ENCODE measurements at regions not wholly inside any gene's neighbourhood (a gene's known extent, or its start where the extent isn't known, plus 50 kb on each side); places are given as distances from the start of the nearest gene placed in this dataset.

DNA sequence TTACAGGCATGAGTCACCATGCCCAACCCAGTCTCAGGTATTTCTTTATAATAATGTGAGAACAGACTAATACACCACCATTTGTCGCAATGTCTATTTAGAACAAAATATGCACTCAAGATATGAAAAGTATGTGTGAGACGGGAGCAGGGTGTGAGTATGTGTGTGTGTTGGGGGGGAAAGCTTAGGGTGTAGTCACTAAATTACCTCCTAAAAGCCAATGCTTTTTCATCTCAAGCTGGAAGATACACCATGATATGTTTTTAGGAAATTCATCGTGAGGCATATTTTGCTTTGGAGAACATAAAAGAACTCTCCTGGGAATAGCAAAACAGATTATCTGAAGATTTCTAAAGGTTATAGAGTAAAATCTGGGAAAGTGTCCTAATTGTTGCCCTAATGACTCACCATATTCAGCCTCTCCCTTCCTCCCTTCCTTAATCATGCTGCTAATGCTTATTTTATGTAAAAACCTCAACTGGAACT, 262.7 kb downstream of the PDHA2 start:
- DNase-seq (ENCODE audit: low read depth, low spot score) (no peak), FAIRE-seq (no peak), ATAC-seq (no peak)
- WGBS (ENCODE audit: insufficient coverage, insufficient replicate concordance, low lambda C conversion rate, missing lambda C conversion rate): 67% methylated on average over 3 of the region's 3 CpGs
- Histone ChIP-seq H3K79me2 (ENCODE audit: control insufficient read depth, insufficient read depth, low read length) (no peaks in the 10 kb centered on the region), H3K36me3 (ENCODE audit: control insufficient read depth in 2 of 2, insufficient read depth in 2 of 2, low read length in 1 of 2) (no peaks in the 10 kb centered on the region), H3K4me3 (no peak overlapping the region), H2AFZ (ENCODE audit: control insufficient read depth, low read depth, low read length) (no peak overlapping the region), H3K4me2 (ENCODE audit: control insufficient read depth, insufficient read depth) (no peak overlapping the region), H3K27me3 (replicated peaks in 1 of 2; ENCODE audit: control insufficient read depth in 2 of 2, insufficient read depth in 2 of 2, low read length in 1 of 2) (no peaks in the 10 kb centered on the region), H3K4me1 (ENCODE audit: control insufficient read depth, insufficient read depth, low read length) (no peaks in the 10 kb centered on the region), H3K9me3 (replicated peaks; ENCODE audit: control insufficient read depth, insufficient read depth, low read length) (no peaks in the 10 kb centered on the region), H3K9ac (ENCODE audit: control insufficient read depth, insufficient read depth, low read length) (no peak overlapping the region), H4K20me1 (ENCODE audit: control insufficient read depth, insufficient read depth) (no peaks in the 10 kb centered on the region), H3K27ac (ENCODE audit: control insufficient read depth, insufficient read depth) (no peak overlapping the region)
- in situ Hi-C loops (cut with MboI) (no loop called here), intact Hi-C loops (cut with micrococcal nuclease; ENCODE audit: unreplicated experiment) (no loop called here)
- CTCF ChIA-PET: no interaction called here
- SMC1A ChIA-PET (ENCODE audit: uncharacterized antibody, unreplicated experiment): interaction anchor here (1.5 kb wide), 1 partner anchor 38 kb away, joined by 3 read pairs; no protein-coding TSS in a partner anchor
- RAD21 ChIA-PET (ENCODE audit: unreplicated experiment): no interaction called here
- TF ChIP-seq FOXM1 (IDR thresholded peaks at IDR 0.05; ENCODE audit: low read depth, low read length) (no peak), CEBPB (IDR thresholded peaks at IDR 0.05; ENCODE audit: borderline replicate concordance in 1 of 2, low read depth in 2 of 2, low read length in 2 of 2) (no peak), SMC3 (IDR thresholded peaks at IDR 0.05; ENCODE audit: borderline replicate concordance, low read length) (no peak)
- BruUV-seq (replicated peaks): no TSS peak
- POLR2A ChIA-PET: no interaction called here

DNA sequence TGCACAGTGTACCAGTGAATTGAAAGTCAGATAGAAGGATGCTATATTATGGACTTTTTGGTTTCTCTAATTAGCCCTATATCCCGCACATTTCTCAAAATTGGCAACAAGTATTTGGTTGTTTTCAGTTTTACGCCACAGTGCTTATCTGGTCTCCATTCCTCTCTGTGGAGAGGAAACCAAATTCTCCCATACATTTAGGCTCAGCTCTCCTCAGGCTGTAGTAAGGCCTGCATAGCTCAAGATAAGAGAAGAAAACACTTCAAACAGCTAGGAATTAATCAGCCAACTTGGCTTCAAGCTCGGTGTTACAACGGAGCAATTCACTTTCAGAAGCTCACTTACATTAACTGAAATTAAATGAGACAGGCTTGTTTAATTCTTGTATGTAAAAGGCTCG, 263.2 kb downstream of the PDHA2 start:
- BruUV-seq (replicated peaks): no TSS peak
- SMC1A ChIA-PET (ENCODE audit: uncharacterized antibody, unreplicated experiment): interaction anchor here (1.5 kb wide), 1 partner anchor 37 kb away, joined by 3 read pairs; no protein-coding TSS in a partner anchor
- in situ Hi-C loops (cut with MboI): no loop called here
- ATAC-seq (no peak), FAIRE-seq (no peak), DNase-seq (ENCODE audit: low read depth, low spot score) (no peak)
- POLR2A ChIA-PET: no interaction called here
- intact Hi-C loops (cut with micrococcal nuclease; ENCODE audit: unreplicated experiment): no loop called here
- CTCF ChIA-PET: no interaction called here
- no peak for TF ChIP-seq SREBF1 (IDR thresholded peaks at IDR 0.05; ENCODE audit: low read length)
- no peak for TF ChIP-seq HDGF (IDR thresholded peaks at IDR 0.05)
- no peak for TF ChIP-seq EZH2 (IDR thresholded peaks at IDR 0.05; ENCODE audit: borderline replicate concordance, control insufficient read depth, low read depth, low read length)
- TF ChIP-seq ZSCAN29 (IDR thresholded peaks at IDR 0.05): no peak
- no peak for TF ChIP-seq JUNB (IDR thresholded peaks at IDR 0.05)
- TF ChIP-seq ATF7 (IDR thresholded peaks at IDR 0.05; ENCODE audit: low read depth): no peak
- no peak for TF ChIP-seq MYC (IDR thresholded peaks at IDR 0.05; ENCODE audit: insufficient read depth, insufficient read length, insufficient replicate concordance, low read length, severe bottlenecking)
- no peak for TF ChIP-seq CREM (IDR thresholded peaks at IDR 0.05; ENCODE audit: low read depth)
- no peak for TF ChIP-seq BCL11A (IDR thresholded peaks at IDR 0.05; ENCODE audit: low read depth, low read length)
- TF ChIP-seq RUNX3 (IDR thresholded peaks at IDR 0.05; ENCODE audit: low read length): no peak
- no peak for TF ChIP-seq IRF4 (IDR thresholded peaks at IDR 0.05; ENCODE audit: low read depth, low read length)
- no peak for TF ChIP-seq HCFC1 (IDR thresholded peaks at IDR 0.05; ENCODE audit: low read length)
- no peak for TF ChIP-seq RBBP5 (conservative IDR thresholded peaks at IDR 0.05)
- no peak for TF ChIP-seq CHD4 (IDR thresholded peaks at IDR 0.05)
- H3K79me2 ChIP-seq (ENCODE audit: control insufficient read depth, insufficient read depth, low read length): no peaks in the 10 kb centered on the region
- H3K4me1 ChIP-seq (ENCODE audit: control insufficient read depth, insufficient read depth, low read length): no peaks in the 10 kb centered on the region
- no peak overlapping the region for H2AFZ ChIP-seq (ENCODE audit: control insufficient read depth, low read depth, low read length)
- no peak overlapping the region for H3K27ac ChIP-seq (ENCODE audit: control insufficient read depth, insufficient read depth)
- no peak overlapping the region for H3K4me2 ChIP-seq (ENCODE audit: control insufficient read depth, insufficient read depth)
- H3K4me3 ChIP-seq: no peak overlapping the region
- no peaks in the 10 kb centered on the region for H3K27me3 ChIP-seq (replicated peaks in 1 of 2; ENCODE audit: control insufficient read depth in 2 of 2, insufficient read depth in 2 of 2, low read length in 1 of 2)
- H3K9ac ChIP-seq (ENCODE audit: control insufficient read depth, insufficient read depth, low read length): no peak overlapping the region
- RAD21 ChIA-PET (ENCODE audit: unreplicated experiment): no interaction called here
- no peaks in the 10 kb centered on the region for H3K9me3 ChIP-seq (replicated peaks; ENCODE audit: control insufficient read depth, insufficient read depth, low read length)
- H4K20me1 ChIP-seq (ENCODE audit: control insufficient read depth, insufficient read depth): no peaks in the 10 kb centered on the region
- no peaks in the 10 kb centered on the region for H3K36me3 ChIP-seq (ENCODE audit: control insufficient read depth in 2 of 2, insufficient read depth in 2 of 2, low read length in 1 of 2)
- WGBS (ENCODE audit: insufficient coverage, insufficient replicate concordance, low lambda C conversion rate, missing lambda C conversion rate): 12% methylated on average over 5 of the region's 5 CpGs

Data from GM12878 (cell line).